Mucosa of rectum (tissue), 2 donors: ENCODE measurements at regions not wholly inside any gene's neighbourhood (a gene's known extent, or its start where the extent isn't known, plus 50 kb on each side); places are given as distances from the start of the nearest gene placed in this dataset.

Experiments used
- H3K27ac ChIP-seq, 2 donors: one replicate each; pipeline ENCODE4 v1.7.0; 2013; ENCODE audit warnings: inconsistent platforms in 2 of 2, low read depth in 2 of 2, low read length in 2 of 2
- H3K27me3 ChIP-seq, 2 donors: one replicate each; pipeline ENCODE4 v1.7.0; 2013; ENCODE audit warnings: low read length in 2 of 2; ENCODE audit not compliant: control insufficient read depth in 2 of 2, insufficient read depth in 2 of 2
- H3K36me3 ChIP-seq, 2 donors: one replicate each; pipeline ENCODE4 v1.7.0; 2013; ENCODE audit warnings: low read length in 2 of 2; ENCODE audit not compliant: control insufficient read depth in 2 of 2, insufficient read depth in 2 of 2
- H3K4me1 ChIP-seq, 2 donors: one replicate each; pipeline ENCODE4 v1.7.0; 2013; ENCODE audit warnings: low read length in 2 of 2, mild to moderate bottlenecking in 1 of 2; ENCODE audit not compliant: control insufficient read depth in 2 of 2, insufficient read depth in 2 of 2
- H3K4me3 ChIP-seq, 2 donors: one replicate each; pipeline ENCODE4 v1.7.0; 2013; ENCODE audit warnings: low read length in 2 of 2
- H3K9ac ChIP-seq, 2 donors: one replicate each; pipeline ENCODE4 v1.7.0; 2013; ENCODE audit warnings: low read length in 2 of 2, low read depth in 1 of 2, mild to moderate bottlenecking in 1 of 2
- H3K9me3 ChIP-seq, 2 donors: one replicate each; pipeline ENCODE4 v1.7.0; 2013; ENCODE audit warnings: low read length in 2 of 2; ENCODE audit not compliant: control insufficient read depth in 2 of 2
- donor health status: healthy.
- donor health status: Normal muscosa, but diverticular disease.

DNA sequence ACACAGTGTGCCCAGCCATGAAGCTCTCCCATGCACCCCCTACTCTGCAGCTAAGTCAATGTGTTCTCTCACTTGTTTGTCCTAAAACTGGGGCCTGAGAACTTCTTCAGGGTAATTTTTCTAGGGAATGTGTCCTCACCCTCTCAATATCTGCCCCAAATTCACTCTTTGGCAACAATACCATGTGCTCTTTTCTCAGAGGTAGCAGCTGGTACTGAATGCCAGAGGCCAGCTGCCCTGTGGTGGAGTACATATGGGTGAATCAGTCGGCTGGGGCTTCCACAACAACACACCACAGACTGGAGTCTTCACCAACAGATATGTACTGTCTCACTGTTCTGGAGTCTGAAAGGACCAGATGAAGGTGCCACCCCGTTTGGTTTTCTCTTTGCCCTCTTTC lies 97.7 kb upstream of the TOP3B start:
- no peaks in the 10 kb centered on the region for H3K36me3 ChIP-seq
- H3K9ac ChIP-seq: no peak overlapping the region
- H3K4me1 ChIP-seq: no peaks in the 10 kb centered on the region
- peaks cover 0 to 13% of the 10 kb centered on the region in 2 donors for H3K27me3 ChIP-seq
- H3K27ac ChIP-seq: no peak overlapping the region
- H3K9me3 ChIP-seq: no peaks in the 10 kb centered on the region
- H3K4me3 ChIP-seq: no peak overlapping the region

DNA sequence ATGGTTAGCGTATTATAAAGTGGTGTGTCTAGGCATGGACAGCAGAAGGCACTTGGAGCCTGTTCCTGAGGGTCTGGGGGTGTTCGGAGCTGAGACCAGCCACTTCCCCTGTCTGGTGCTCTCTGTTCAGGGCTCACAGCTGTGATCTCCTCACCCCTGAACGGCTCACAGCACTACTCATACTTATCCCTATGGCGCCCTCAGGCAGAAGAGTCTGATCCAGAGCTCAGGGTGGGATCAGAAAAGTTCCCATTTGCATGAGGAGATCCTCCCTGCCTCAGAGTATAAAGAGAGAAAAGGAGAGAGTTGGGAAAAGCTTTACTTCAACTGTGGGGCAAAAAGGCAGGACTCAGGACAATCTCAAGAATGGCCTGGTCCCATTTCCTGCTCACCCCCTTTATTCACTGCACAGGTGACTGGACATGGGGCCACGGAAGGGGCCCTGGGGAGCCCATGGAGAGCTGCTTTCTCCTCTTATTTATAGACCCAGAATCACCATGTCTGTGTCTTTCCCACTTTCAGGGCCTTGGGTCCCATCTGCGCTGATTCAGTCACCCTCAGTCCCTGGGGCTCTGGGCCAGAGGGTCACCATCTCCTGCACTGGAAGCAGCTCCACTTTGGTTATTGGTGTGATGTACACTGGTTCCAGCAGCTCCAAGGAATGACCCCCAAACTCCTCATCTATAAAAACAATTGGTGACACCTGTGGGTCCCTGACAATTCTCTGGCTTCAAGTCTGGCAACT lies 97.0 kb upstream of the TOP3B start:
- Histone ChIP-seq H3K4me3 (no peak overlapping the region), H3K27me3 (peaks cover 0 to 13% of the 10 kb centered on the region in 2 donors), H3K4me1 (no peaks in the 10 kb centered on the region), H3K27ac (no peak overlapping the region), H3K36me3 (no peaks in the 10 kb centered on the region), H3K9ac (no peak overlapping the region), H3K9me3 (no peaks in the 10 kb centered on the region)

DNA sequence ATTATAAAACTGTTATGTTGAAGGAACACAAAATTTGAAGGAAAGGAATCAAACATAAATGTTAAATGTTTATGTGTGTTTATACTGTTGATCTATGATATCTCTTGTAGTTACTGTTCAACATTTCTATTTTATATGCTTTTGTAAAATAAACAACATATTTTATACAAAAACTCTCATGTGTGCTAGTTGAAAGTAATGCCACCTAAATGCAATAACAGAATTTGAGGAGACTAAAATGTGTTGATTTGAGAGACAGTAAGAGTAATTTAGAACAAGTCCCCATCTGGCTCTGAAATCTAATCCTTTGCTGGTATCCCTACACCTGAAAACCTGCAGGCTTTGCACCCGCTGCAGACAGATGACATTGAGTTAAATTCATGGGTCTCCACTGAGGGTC lies 95.7 kb upstream of the TOP3B start:
- Histone ChIP-seq H3K27ac (no peak overlapping the region), H3K36me3 (no peaks in the 10 kb centered on the region), H3K9ac (no peak overlapping the region), H3K4me3 (no peak overlapping the region), H3K27me3 (peaks cover 0 to 6% of the 10 kb centered on the region in 2 donors), H3K4me1 (no peaks in the 10 kb centered on the region), H3K9me3 (no peaks in the 10 kb centered on the region)

DNA sequence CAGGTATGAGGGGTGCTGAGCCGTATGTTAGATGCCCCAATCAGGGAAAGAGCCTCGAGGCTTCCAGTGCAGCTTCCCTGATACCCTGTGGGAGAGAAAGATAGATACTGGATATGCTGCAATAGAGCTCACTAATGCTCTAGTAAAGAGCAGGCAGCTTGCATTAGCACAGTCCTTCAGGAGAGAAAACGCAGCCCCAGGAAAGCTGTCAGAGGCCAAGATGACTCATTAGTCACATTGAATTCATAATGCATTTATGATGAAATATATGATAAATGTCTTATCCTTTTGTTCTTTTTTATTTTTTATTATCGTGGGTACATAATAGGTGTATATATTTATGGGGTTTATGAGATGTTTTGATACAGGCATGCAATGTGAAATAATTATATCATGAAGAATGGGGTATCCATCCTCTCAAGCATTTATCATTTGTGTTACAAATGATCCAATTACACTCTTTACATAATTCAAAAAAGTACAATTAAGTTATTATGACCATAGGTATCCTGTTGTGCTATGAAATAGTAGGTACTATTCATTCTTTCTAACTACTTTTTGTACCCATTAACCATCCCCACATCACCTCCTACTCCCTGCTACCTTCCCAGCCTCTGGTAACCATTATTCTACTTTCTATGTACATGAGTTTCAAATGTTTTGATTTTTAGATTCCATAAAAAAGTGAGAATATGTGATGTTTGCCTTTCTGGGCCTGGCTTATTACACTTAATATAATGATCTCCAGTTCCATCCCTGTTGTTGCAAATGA lies 94.5 kb upstream of the TOP3B start:
- Histone ChIP-seq H3K4me1 (no peaks in the 10 kb centered on the region), H3K27me3 (no peaks in the 10 kb centered on the region), H3K27ac (no peak overlapping the region), H3K4me3 (no peak overlapping the region), H3K9ac (no peak overlapping the region), H3K9me3 (no peaks in the 10 kb centered on the region), H3K36me3 (no peaks in the 10 kb centered on the region)

DNA sequence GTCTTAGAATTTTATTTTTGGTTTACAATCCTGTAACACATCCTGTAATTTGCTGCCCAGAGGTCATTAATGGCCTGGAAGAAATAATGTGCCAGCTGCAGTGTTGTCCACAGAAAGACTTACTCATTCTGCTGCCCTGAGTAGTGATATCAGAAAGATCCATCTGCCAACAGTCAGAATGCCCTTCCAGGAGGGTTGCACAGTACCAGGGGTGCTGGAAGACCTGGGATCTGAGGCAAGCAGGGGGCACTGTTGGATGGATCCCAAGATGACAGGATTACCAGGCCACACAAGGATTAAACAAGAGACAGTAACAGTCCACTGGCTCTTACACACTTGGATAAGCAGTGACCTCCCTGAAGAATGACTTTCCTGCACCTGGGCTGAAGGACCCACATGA lies 93.8 kb upstream of the TOP3B start:
- no peaks in the 10 kb centered on the region for H3K36me3 ChIP-seq
- no peaks in the 10 kb centered on the region for H3K4me1 ChIP-seq
- no peak overlapping the region for H3K4me3 ChIP-seq
- no peak overlapping the region for H3K9ac ChIP-seq
- H3K9me3 ChIP-seq: no peaks in the 10 kb centered on the region
- no peaks in the 10 kb centered on the region for H3K27me3 ChIP-seq
- H3K27ac ChIP-seq: no peak overlapping the region

DNA sequence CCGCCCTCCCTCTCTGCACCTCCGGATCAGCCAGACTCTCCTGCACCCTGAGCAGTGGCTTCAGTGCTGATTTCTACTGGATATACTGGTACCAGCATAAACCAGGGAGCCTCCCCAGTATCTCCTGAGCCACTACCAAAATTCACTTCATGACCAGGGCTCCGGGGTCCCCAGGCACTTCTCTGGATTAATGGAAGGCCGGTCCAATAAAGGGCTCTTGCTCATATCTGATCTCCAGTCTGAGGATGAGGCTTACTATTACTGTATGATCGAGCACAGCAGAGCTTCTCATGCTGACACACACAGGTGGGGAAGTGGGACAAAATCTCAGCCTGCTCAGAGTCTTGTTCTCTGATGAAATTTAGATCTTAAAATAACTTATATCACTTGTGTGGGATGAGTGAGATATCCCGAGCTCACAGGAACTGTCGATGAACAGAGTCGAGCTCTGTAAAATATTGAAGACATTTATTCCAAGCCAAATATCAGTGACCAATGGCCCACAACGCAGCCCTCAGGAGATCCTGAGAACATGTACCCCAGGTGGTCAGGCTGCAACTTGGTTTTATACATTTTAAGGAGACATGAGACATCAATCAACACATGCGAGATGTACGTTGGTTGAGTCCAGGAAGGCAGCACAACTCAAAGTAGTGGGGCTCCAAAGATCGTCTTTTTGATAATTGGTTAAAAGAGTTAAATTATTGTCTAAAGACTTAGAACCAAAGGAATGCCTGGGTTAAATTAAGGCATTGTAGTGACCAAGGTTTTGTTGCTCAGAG lies 93.0 kb upstream of the TOP3B start:
- Histone ChIP-seq H3K27ac (no peak overlapping the region), H3K27me3 (no peaks in the 10 kb centered on the region), H3K9me3 (no peaks in the 10 kb centered on the region), H3K36me3 (no peaks in the 10 kb centered on the region), H3K9ac (no peak overlapping the region), H3K4me1 (no peaks in the 10 kb centered on the region), H3K4me3 (no peak overlapping the region)

DNA sequence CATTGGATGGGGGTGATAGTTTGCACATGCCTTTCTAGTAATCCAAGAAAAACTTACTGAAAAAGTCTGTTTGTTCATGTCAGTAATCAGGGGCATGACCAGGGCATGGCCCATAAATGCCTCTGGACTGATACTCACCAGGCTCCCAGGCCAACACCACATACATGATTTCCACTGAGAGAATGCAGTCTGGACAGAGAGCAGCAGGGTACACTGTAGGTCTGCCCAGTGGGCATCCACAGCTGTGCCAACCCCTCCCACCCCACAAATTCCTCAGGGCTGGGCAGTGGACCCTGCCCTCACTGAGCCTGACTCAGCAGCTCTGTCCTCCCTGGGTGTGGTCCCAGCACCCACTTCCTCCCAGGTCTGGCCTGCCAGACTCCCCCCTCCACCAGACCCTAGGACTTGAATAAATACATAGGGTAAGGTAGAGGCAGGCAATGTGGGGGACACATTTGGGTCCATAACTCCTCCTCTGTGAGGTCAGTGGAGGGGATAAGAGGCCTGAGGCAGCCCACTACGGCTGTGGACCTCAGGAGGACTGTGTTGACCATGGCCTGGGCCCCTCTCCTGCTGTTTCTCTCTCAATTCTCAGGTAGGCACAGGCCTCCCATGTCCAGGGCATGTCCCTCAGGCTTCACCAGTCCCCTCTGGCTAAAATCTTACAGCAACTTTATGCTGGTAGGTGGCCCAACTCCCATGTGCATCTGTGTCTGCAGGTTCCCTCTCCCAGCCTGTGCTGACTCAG lies 92.2 kb upstream of the TOP3B start:
- no peaks in the 10 kb centered on the region for H3K27me3 ChIP-seq
- H3K36me3 ChIP-seq: no peaks in the 10 kb centered on the region
- H3K4me3 ChIP-seq: no peak overlapping the region
- no peak overlapping the region for H3K9ac ChIP-seq
- H3K27ac ChIP-seq: no peak overlapping the region
- H3K9me3 ChIP-seq: no peaks in the 10 kb centered on the region
- H3K4me1 ChIP-seq: no peaks in the 10 kb centered on the region

DNA sequence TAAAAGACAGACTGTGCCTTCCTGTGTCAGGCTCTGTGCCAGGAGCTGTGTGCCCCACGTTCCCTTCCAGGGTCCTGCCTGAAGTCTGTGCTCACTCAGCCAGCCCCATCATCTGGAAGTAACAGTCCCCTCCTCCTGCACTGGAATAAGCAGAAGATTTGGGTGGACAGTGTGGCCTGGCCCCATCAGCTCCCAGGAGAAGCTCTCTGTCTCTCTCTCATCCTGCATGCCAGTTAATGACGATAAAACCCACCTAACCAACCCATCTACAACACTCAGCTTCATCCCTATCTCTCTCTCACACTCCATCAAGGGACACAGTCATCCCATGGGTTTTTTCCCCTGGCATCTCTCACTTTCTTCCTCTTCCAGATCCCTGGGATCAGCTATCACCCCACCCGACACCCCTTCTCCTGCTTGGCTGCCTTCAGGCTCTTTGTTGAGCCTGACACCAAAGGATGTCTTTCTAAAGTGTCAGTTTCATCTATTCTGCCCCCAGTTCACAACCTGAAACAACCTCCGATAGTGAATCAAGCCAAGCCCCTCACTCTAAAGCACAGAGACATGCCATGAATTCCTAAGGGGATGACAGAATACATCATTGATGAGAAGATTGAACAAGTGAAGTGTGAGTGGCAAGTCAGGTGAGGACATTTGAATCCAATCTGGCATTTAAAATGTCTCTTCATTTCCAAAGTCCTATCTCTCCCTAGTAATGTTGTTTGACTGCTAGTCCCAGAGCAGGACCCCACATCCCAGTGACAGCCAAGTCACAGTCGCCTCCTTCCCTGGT lies 91.4 kb upstream of the TOP3B start:
- no peak overlapping the region for H3K9ac ChIP-seq
- no peak overlapping the region for H3K27ac ChIP-seq
- no peaks in the 10 kb centered on the region for H3K36me3 ChIP-seq
- no peaks in the 10 kb centered on the region for H3K9me3 ChIP-seq
- no peaks in the 10 kb centered on the region for H3K27me3 ChIP-seq
- no peak overlapping the region for H3K4me3 ChIP-seq
- H3K4me1 ChIP-seq: no peaks in the 10 kb centered on the region

DNA sequence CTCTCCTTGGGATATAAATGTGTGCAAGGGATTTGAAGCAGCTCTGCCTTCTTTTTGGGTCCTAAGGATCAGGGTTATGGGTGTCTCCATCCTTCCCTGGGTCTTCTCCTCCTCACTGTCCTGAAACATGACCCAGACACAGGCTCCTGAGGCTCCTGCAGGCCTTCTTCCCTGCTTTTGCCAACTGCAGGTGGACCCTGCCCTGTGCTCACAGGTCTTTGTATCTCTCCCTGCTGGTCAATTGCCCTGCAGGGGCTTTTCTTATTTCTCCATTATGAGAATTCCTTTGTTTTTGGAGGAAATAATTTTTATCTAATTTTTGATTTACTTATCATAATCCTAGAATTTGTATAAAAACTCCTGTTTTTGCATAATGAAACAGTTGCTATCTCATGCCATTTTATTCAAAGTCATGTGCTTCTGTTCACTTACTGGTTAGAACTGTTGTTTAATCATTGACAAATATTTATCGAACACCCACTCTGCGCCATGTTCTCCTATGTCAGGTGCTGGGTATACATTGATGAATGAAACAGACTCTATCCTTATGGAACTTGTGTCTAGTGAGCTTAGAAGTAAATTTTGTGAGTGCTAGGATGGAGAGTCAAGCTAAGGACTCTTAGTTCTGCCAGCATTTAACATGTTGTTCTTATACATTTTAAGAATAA lies 89.7 kb upstream of the TOP3B start:
- H3K36me3 ChIP-seq: no peaks in the 10 kb centered on the region
- no peaks in the 10 kb centered on the region for H3K4me1 ChIP-seq
- H3K27ac ChIP-seq: no peak overlapping the region
- H3K9me3 ChIP-seq: no peaks in the 10 kb centered on the region
- H3K27me3 ChIP-seq: no peaks in the 10 kb centered on the region
- H3K9ac ChIP-seq: no peak overlapping the region
- no peak overlapping the region for H3K4me3 ChIP-seq
